GM23248 (cell line): ENCODE measurements at regions not wholly inside any gene's neighbourhood (a gene's known extent, or its start where the extent isn't known, plus 50 kb on each side); places are given as distances from the start of the nearest gene placed in this dataset.
"Not testable (repeated sequence)": the region's sequence is repeated elsewhere in the genome, so short reads cannot be mapped to it uniquely, and the experiment has no call there.

Source experiments
- EZH2 ChIP-seq: fragments of 200-600 bp; sonication (generic); IDR thresholded peaks from 2 replicates; pipeline ENCODE4 v1.6.1; 2018; ENCODE audit warnings: antibody characterized with exemption, mild to moderate bottlenecking; ENCODE audit not compliant: insufficient read depth, poor library complexity, severe bottlenecking
- EZH2phosphoT487 ChIP-seq: fragments of 200-600 bp; sonication (generic); IDR thresholded peaks from 2 replicates; pipeline ENCODE4 v1.6.1; 2018; ENCODE audit warnings: antibody characterized with exemption, moderate library complexity, mild to moderate bottlenecking, low read depth; ENCODE audit not compliant: insufficient read depth

- TF ChIP-seq EZH2, EZH2phosphoT487: not testable (repeated sequence)
Measured at GRCh38 chr6:67920040-67920439, 715.0 kb upstream of the ADGRB3 start.
